H1 (cell line): ENCODE measurements at regions not wholly inside any gene's neighbourhood (a gene's known extent, or its start where the extent isn't known, plus 50 kb on each side); places are given as distances from the start of the nearest gene placed in this dataset.

Source experiments
- CTCF ChIA-PET: fragments of 300-600 bp; sonication (Branson Sonifier 250); formaldehyde crosslinking; loops from one replicate; lab custom pipeline; 2021; ENCODE audit not compliant: partially characterized antibody; lab: Charles Lee
- POLR2A ChIA-PET: fragments of 300-600 bp; sonication (Branson Sonifier 250); formaldehyde crosslinking; loops from one replicate; lab custom pipeline; 2021; ENCODE audit warnings: inconsistent platforms; ENCODE audit not compliant: partially characterized antibody; lab: Charles Lee
- DNase-seq, 2 experiments: peaks; one replicate each; pipeline versions ENCODE4 v3.0.0 to v3.0.0-alpha.2; 2010 to 2022; ENCODE audit warnings: low spot score in 2 of 2, low read depth in 1 of 2, mixed read lengths in 1 of 2
- FAIRE-seq: peaks from 2 replicates; lab custom pipeline; 2011; peaks lifted over from hg19 to GRCh38; lab: Jason Lieb, UNC
- H2AFZ ChIP-seq: 2 replicates; pipeline ENCODE4 v1.8.1; 2012; ENCODE audit warnings: low read length, inconsistent platforms
- H2AK5ac ChIP-seq: 2 replicates; pipeline ENCODE4 v1.6.1; 2013; ENCODE audit warnings: low read depth, low read length
- H2BK120ac ChIP-seq: replicated peaks from 2 replicates; pipeline ENCODE3; 2013; ENCODE audit warnings: low read depth, low read length, inconsistent platforms
- H2BK12ac ChIP-seq: 2 replicates; pipeline ENCODE4 v1.6.1; 2013; ENCODE audit warnings: low read depth, low read length
- H2BK15ac ChIP-seq: 2 replicates; pipeline ENCODE4 v1.6.1; 2013; ENCODE audit warnings: low read length
- H2BK20ac ChIP-seq: 2 replicates; pipeline ENCODE4 v1.6.1; 2013; ENCODE audit warnings: low read length
- H2BK5ac ChIP-seq: 2 replicates; pipeline ENCODE4 v1.6.1; 2013; ENCODE audit warnings: low read depth, low read length
- H3K14ac ChIP-seq: 2 replicates; pipeline ENCODE4 v1.6.1; 2013; ENCODE audit warnings: inconsistent platforms; ENCODE audit not compliant: insufficient read length
- H3K18ac ChIP-seq: 2 replicates; pipeline ENCODE4 v1.6.1; 2013; ENCODE audit warnings: low read length; ENCODE audit errors: extremely low read depth
- H3K23ac ChIP-seq: 2 replicates; pipeline ENCODE4 v1.6.1; 2013; ENCODE audit warnings: inconsistent platforms; ENCODE audit not compliant: insufficient read length
- H3K23me2 ChIP-seq: 2 replicates; pipeline ENCODE4 v1.6.1; 2013; ENCODE audit warnings: low read depth, low read length
- H3K27ac ChIP-seq: 2 replicates; pipeline ENCODE4 v1.6.1; 2011; ENCODE audit warnings: low read depth, low read length, inconsistent platforms
- H3K27me3 ChIP-seq, 4 experiments: replicated peaks in 1 of 4; 1 replicate in 1 of 4; 2 replicates in 3 of 4; pipeline versions ENCODE4 v1.6.1 to v1.8.1; 2011 to 2013; ENCODE audit warnings: low read length in 3 of 4, mild to moderate bottlenecking in 3 of 4, inconsistent platforms in 2 of 4, mixed read lengths in 2 of 4, moderate library complexity in 1 of 4; ENCODE audit not compliant: control insufficient read depth in 3 of 4, insufficient read depth in 3 of 4; ENCODE audit errors: extremely low read depth in 1 of 4
- H3K36me3 ChIP-seq, 4 experiments: 2 replicates each; pipeline versions ENCODE4 v1.6.1 to v1.8.1; 2011 to 2013; ENCODE audit warnings: mild to moderate bottlenecking in 4 of 4, low read length in 3 of 4, moderate library complexity in 2 of 4, control low read depth in 1 of 4, inconsistent platforms in 1 of 4; ENCODE audit not compliant: insufficient read depth in 4 of 4, control insufficient read depth in 2 of 4
- H3K4ac ChIP-seq: replicated peaks from 2 replicates; pipeline ENCODE3; 2013; ENCODE audit warnings: low read length, low read depth, mixed read lengths, inconsistent platforms; ENCODE audit not compliant: insufficient read length
- H3K4me1 ChIP-seq, 4 experiments: replicated peaks in 1 of 4; 1 replicate in 1 of 4; 2 replicates in 3 of 4; pipeline versions ENCODE4 v1.6.1 to v1.8.1; 2011 to 2013; ENCODE audit warnings: low read length in 3 of 4, inconsistent platforms in 2 of 4, mixed read lengths in 1 of 4; ENCODE audit not compliant: insufficient read depth in 4 of 4, control insufficient read depth in 3 of 4
- H3K4me2 ChIP-seq, 2 experiments: 2 replicates each; pipeline versions ENCODE4 v1.6.1 to v1.8.1; 2011 to 2013; ENCODE audit warnings: low read depth in 2 of 2, low read length in 2 of 2, control low read depth in 1 of 2, inconsistent platforms in 1 of 2, mild to moderate bottlenecking in 1 of 2; ENCODE audit not compliant: insufficient read depth in 1 of 2
- H3K4me3 ChIP-seq, 4 experiments: fragments of 200-600, 300-600 bp in 1 of 4; sonication (generic), shearing (Covaris generic), sonication (Bioruptor Twin) in 1 of 4; 2 replicates each; pipeline versions ENCODE4 v1.5.1 to v1.8.1; 2011 to 2016; ENCODE audit warnings: low read length in 4 of 4, low read depth in 3 of 4, control low read depth in 2 of 4, inconsistent platforms in 2 of 4, mild to moderate bottlenecking in 2 of 4, mixed read lengths in 1 of 4, moderate library complexity in 1 of 4; ENCODE audit not compliant: insufficient read depth in 2 of 4; ENCODE audit errors: extremely low read depth in 1 of 4
- H3K56ac ChIP-seq: replicated peaks from 2 replicates; pipeline ENCODE3; 2013; ENCODE audit warnings: low read depth, mild to moderate bottlenecking, mixed read lengths, low read length, inconsistent platforms; ENCODE audit not compliant: insufficient read length
- H3K79me1 ChIP-seq: 2 replicates; pipeline ENCODE4 v1.6.1; 2013; ENCODE audit warnings: low read depth, low read length, control low read depth
- H3K79me2 ChIP-seq, 2 experiments: 2 replicates each; pipeline versions ENCODE4 v1.6.1 to v1.8.1; 2012 to 2013; ENCODE audit warnings: low read length in 2 of 2, mild to moderate bottlenecking in 2 of 2, inconsistent platforms in 1 of 2; ENCODE audit not compliant: insufficient read depth in 2 of 2, control insufficient read depth in 1 of 2
- H3K9ac ChIP-seq, 4 experiments: replicated peaks in 1 of 4; 1 replicate in 1 of 4; 2 replicates in 3 of 4; pipeline versions ENCODE4 v1.6.1 to v1.8.1; 2011 to 2013; ENCODE audit warnings: low read depth in 3 of 4, low read length in 3 of 4, control low read depth in 2 of 4, mild to moderate bottlenecking in 2 of 4, moderate library complexity in 2 of 4, inconsistent platforms in 1 of 4; ENCODE audit errors: extremely low read depth in 1 of 4
- H3K9me3 ChIP-seq, 2 experiments: 2 replicates each; pipeline versions ENCODE4 v1.6.1 to v1.8.1; 2012 to 2013; ENCODE audit warnings: mild to moderate bottlenecking in 2 of 2, moderate library complexity in 2 of 2, control low read depth in 1 of 2, inconsistent platforms in 1 of 2, low read depth in 1 of 2, low read length in 1 of 2, mixed read lengths in 1 of 2; ENCODE audit not compliant: insufficient read depth in 2 of 2
- H4K20me1 ChIP-seq, 2 experiments: replicated peaks in 1 of 2; 2 replicates each; pipeline versions ENCODE3 to v1.8.1; 2011 to 2013; ENCODE audit warnings: inconsistent platforms in 2 of 2, low read length in 2 of 2, mild to moderate bottlenecking in 1 of 2; ENCODE audit not compliant: insufficient read depth in 2 of 2, control insufficient read depth in 1 of 2
- H4K5ac ChIP-seq: 2 replicates; pipeline ENCODE4 v1.6.1; 2013; ENCODE audit warnings: low read length, low read depth, mixed read lengths, inconsistent platforms; ENCODE audit not compliant: insufficient read length
- H4K8ac ChIP-seq: 2 replicates; pipeline ENCODE4 v1.8.0; 2013; ENCODE audit warnings: mild to moderate bottlenecking, moderate library complexity, low read length, inconsistent platforms; ENCODE audit not compliant: insufficient read depth; ENCODE audit errors: extremely low read depth
- H4K91ac ChIP-seq: replicated peaks from 2 replicates; pipeline ENCODE3; 2013; ENCODE audit warnings: low read length, mixed read lengths, inconsistent platforms; ENCODE audit not compliant: insufficient read length
- BCL11A ChIP-seq, 2 experiments: IDR thresholded peaks; one replicate each; pipeline ENCODE4 v1.6.1; 2011; ENCODE audit warnings: low read depth in 2 of 2, low read length in 2 of 2, mild to moderate bottlenecking in 2 of 2
- TCF12 ChIP-seq: IDR thresholded peaks from 2 replicates; pipeline ENCODE4 v1.6.1; 2011; ENCODE audit warnings: low read depth, mild to moderate bottlenecking, low read length
- WGBS, 2 experiments: shearing (Covaris generic) in 1 of 2; methylation state at CpG; one replicate each; pipeline versions ENCODE4 v1.1.6 to v1.1.7; 2013 to 2015; ENCODE audit warnings: low lambda C conversion rate in 2 of 2, mixed read lengths in 2 of 2, inconsistent platforms in 1 of 2, low coverage in 1 of 2, missing lambda C conversion rate in 1 of 2; ENCODE audit not compliant: insufficient replicate concordance in 2 of 2, insufficient coverage in 1 of 2, insufficient read length in 1 of 2; ENCODE audit errors: extremely low coverage in 1 of 2, missing lambda C conversion rate in 1 of 2; 5-methylcytosine and 5-hydroxymethylcytosine counted together

DNA sequence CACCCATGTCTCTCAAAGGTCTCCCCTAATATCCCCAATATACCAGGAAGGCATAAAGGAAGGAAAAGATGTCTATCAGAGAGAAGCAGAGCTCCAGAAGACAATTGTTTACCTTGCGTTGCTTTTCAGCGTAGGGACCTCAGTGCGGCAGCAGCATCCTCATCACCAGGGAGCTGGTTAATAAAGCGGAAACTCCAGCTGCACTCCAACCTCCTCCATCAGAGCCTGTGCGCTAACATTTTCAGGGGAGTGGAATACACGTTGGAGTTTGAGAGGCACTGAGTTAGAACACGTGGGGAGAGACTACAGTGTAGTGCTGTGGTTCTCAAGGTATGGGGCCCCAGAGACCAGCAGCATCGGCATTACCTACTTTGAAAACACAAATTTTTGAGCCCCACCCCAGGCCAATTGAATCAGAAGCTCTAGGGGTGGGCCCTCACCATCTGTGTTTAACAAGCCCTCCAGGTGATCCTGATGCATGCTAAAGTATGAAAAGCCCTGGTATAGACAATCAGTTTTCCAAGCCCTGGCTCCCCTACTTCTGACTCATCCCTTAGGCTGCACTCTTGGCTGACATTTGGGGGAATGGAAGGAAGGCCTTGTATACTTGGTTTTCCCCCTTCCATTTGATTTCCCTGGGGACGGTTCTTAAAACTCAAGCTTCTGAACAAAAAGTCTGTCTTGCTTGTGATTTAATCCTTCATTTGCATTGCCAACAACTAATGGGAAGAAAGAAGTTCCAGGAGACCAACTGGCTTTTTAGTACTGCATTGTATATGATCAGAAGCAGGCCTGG is 419.0 kb upstream of the CCDC196 start:
- Histone ChIP-seq H2BK20ac (no peak overlapping the region), H3K27me3 (no peaks in the 10 kb centered on the region), H3K4me2 (no peak overlapping the region; a peak in 1 of 4 replicates), H4K8ac (no peak overlapping the region), H2BK15ac (no peak overlapping the region), H4K91ac (no peak overlapping the region), H3K56ac (no peak overlapping the region), H3K18ac (no peak overlapping the region), H3K27ac (no peak overlapping the region), H2AK5ac (no peak overlapping the region), H3K9ac (no peak overlapping the region), H4K20me1 (no peaks in the 10 kb centered on the region), H3K4me3 (no peak overlapping the region), H2BK5ac (no peak overlapping the region), H3K79me1 (no peaks in the 10 kb centered on the region), H3K79me2 (no peaks in the 10 kb centered on the region), H3K4ac (no peak overlapping the region), H2AFZ (no peak overlapping the region), H3K23ac (no peak overlapping the region), H2BK120ac (no peak overlapping the region), H4K5ac (no peak overlapping the region), H3K9me3 (no peaks in the 10 kb centered on the region), H3K4me1 (no peaks in the 10 kb centered on the region), H3K14ac (no peak overlapping the region), H3K23me2 (no peaks in the 10 kb centered on the region), H2BK12ac (no peak overlapping the region), H3K36me3 (no peaks in the 10 kb centered on the region)
- WGBS, 2 experiments, result 93% methylated on average over 9 of the region's 9 CpGs; no CpG with 5 or more reads in 1 of the 2 experiments
- FAIRE-seq (no peak), DNase-seq (no peak)
- CTCF ChIA-PET, result interaction anchor here (1.2 to 4.4 kb wide), 5 partner anchors 19 to 126 kb away, joined by 3 to 43 read pairs (median 4); no protein-coding TSS in a partner anchor
- TF ChIP-seq BCL11A (IDR thresholded peaks at IDR 0.05; ENCODE audit: low read depth in 2 of 2, low read length in 2 of 2) (no peak), TCF12 (no peak)
- POLR2A ChIA-PET, result interaction anchor here (0.6 kb wide), 1 partner anchor 192 kb away, joined by 3 read pairs; no protein-coding TSS in a partner anchor
